Motor neuron (in vitro differentiated cells): ENCODE measurements at regions not wholly inside any gene's neighbourhood (a gene's known extent, or its start where the extent isn't known, plus 50 kb on each side); places are given as distances from the start of the nearest gene placed in this dataset.
"Not testable (repeated sequence)": the region's sequence is repeated elsewhere in the genome, so short reads cannot be mapped to it uniquely, and the experiment has no call there.

ENCODE experiments used
- ATAC-seq, 8 experiments: fragments of 200-7000 bp; cut with Tn5 transposase; replicated peaks in 6 of 8; 2 replicates each; pipeline ENCODE4 v1.8.0; 2021; ENCODE audit warnings: mild to moderate bottlenecking in 8 of 8, moderate library complexity in 8 of 8
- H3K27ac ChIP-seq, 2 donors: fragments of 250-450 bp; sonication (Bioruptor Pico); 2 replicates each; pipeline ENCODE4 v1.9.0; 2021; ENCODE audit warnings: antibody characterized with exemption in 2 of 2, mild to moderate bottlenecking in 2 of 2, moderate library complexity in 1 of 2
- H3K4me1 ChIP-seq, 2 donors: fragments of 250-450 bp; sonication (Bioruptor Pico); replicated peaks in 1 of 2; 2 replicates each; pipeline ENCODE4 v1.6.1; 2021; ENCODE audit warnings: antibody characterized with exemption in 2 of 2, mild to moderate bottlenecking in 2 of 2, moderate library complexity in 1 of 2
- H3K4me3 ChIP-seq, 5 donors: fragments of 250-450 bp; sonication (Bioruptor Pico); 2 replicates each; pipeline ENCODE4 v1.9.0; 2021; ENCODE audit warnings: antibody characterized with exemption in 5 of 5, mild to moderate bottlenecking in 5 of 5, moderate library complexity in 4 of 5
- WGBS, 10 experiments: fragments of 450-650 bp; shearing (Covaris generic); methylation state at CpG; one replicate each; pipeline ENCODE4 v1.0.0; 2022; 5-methylcytosine and 5-hydroxymethylcytosine counted together
- in situ Hi-C, 9 experiments: fragments of 400-800 bp; cut with MboI; loops; one replicate each; pipeline ENCODE4 v1.15.0; 2021; ENCODE audit warnings: low sequenced_read_pairs in 9 of 9, low pct_unique_long_range_greater_than_20kb in 2 of 9; ENCODE audit not compliant: unreplicated experiment in 9 of 9

DNA sequence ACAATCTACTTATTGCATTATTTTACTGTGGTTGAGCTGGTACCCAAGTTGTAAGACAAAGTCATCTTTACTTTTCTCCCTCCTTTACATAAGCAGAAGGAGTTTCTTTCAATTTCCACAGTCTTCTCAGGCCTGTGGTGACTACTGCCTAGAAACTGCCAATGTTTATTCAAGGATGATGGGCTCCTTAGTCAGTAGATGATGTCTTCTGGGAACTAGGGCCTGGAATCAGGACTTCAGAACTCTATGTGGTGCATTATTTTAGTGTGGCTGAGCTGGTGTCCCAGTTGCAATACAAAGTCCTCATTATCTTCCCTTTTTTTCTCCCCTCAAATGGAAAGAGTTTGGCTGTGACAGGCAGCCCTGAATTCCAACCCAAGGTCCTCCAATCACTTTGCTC lies 1762.5 kb downstream of the SI start:
- no peak overlapping the region for H3K27ac ChIP-seq
- in situ Hi-C loops = no loop called here
- no peak for ATAC-seq
- H3K4me3 ChIP-seq = no peak overlapping the region
- H3K4me1 ChIP-seq = no peaks in the 10 kb centered on the region

DNA sequence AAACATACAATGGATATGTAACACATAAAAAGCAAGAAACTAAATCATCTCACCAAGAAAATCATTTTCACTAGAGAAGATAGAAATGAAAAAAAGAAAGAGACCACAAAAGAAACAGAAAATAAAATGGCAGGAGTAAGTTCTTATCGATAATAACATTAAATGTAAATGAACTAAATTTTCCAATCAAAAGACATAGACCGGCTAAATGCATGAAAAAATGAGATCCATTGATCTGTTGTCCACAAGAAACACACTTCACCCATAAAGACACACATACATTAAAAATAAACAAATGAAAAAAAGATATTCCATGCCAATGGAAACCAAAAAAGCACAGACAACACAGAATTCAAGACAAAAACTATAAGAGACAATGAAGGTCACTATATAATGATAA lies 1771.9 kb downstream of the SI start:
- in situ Hi-C loops = no loop called here
- no peak for ATAC-seq
- Histone ChIP-seq H3K4me1 (no peaks in the 10 kb centered on the region), H3K27ac (no peak overlapping the region), H3K4me3 (no peak overlapping the region)
- 0 to 100% (median 90%) methylated on average over 1 to 2 of the region's 2 CpGs; no CpG with 5 or more reads in 1 of the 10 experiments for WGBS, 10 experiments

- H3K27ac ChIP-seq = no peak overlapping the region
- in situ Hi-C loops = no loop called here
- 0 to 90% (median 65%) methylated on average over 1 to 2 of the region's 2 CpGs; no CpG with 5 or more reads in 1 of the 10 experiments for WGBS, 10 experiments
- H3K4me1 ChIP-seq = no peaks in the 10 kb centered on the region
- no peak for ATAC-seq
- no peak overlapping the region for H3K4me3 ChIP-seq
Measured at GRCh38 chr3:163273694-163274093, 1777.1 kb downstream of the OTOL1 start.

DNA sequence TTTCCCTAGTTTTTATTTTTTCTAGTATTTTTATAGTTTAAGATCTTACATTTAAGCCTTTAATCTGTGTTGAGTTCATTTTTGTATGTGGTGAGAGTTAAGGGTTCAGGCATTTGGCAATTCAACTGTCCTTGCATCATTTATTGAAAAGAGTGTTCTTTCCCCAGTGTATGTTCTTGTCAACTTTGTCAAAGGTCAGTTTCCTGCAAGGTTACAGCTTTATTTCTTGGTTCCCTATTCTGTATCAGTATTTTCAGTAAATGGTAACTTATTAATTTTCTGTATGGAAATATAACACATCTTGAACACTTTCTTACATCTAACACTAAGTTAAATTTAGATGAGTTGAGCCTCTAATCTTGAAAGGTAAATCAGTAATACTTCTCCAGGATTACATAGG lies 1770.1 kb downstream of the OTOL1 start:
- H3K27ac ChIP-seq = no peak overlapping the region
- no peak overlapping the region for H3K4me3 ChIP-seq
- in situ Hi-C loops = no loop called here
- H3K4me1 ChIP-seq = no peaks in the 10 kb centered on the region
- ATAC-seq = no peak

DNA sequence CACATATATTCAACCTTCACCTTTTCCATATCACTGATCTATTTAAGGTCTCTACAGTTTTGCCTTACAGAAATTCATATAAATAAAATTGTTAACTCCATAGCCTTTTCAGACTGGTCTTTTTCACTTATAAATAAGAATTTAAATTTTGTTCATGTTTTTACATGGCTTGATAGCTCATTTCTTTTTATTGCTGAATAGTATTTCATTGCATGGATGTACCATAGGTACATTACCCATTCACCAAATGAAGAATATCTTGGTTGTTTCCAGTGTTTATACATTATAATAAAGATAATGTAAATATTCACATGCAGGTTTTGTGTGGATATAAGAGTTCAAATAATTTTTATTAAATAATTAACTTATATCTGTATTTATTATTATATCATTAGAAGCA lies 1765.0 kb downstream of the OTOL1 start:
- H3K4me1 ChIP-seq = no peaks in the 10 kb centered on the region
- H3K4me3 ChIP-seq = no peak overlapping the region
- no peak overlapping the region for H3K27ac ChIP-seq
- no peak for ATAC-seq
- in situ Hi-C loops = no loop called here

- 0 to 92% (median 69%) methylated on average over 1 to 2 of the region's 2 CpGs for WGBS, 10 experiments
- Histone ChIP-seq H3K4me1 (no peaks in the 10 kb centered on the region), H3K27ac (no peak overlapping the region), H3K4me3 (no peak overlapping the region)
- ATAC-seq = no peak
- in situ Hi-C loops = no loop called here
Measured at GRCh38 chr3:163261056-163261455, 1764.4 kb downstream of the OTOL1 start.

- no peaks in the 10 kb centered on the region for H3K4me1 ChIP-seq
- ATAC-seq = peak in 2 of 8 experiments; percentile 19 to 47
- H3K27ac ChIP-seq = no peak overlapping the region
- 40 to 100% (median 100%) methylated on average over 1 to 2 of the region's 2 CpGs; no CpG with 5 or more reads in 7 of the 10 experiments for WGBS, 10 experiments
- in situ Hi-C loops = no loop called here
- H3K4me3 ChIP-seq = no peak overlapping the region
Measured at GRCh38 chr3:163218336-163218735, 1721.7 kb downstream of the OTOL1 start.

GRCh38 chr3:163213838-163214237 lies 1717.2 kb downstream of the OTOL1 start:
- in situ Hi-C loops = no loop called here
- Histone ChIP-seq H3K4me1 (no peaks in the 10 kb centered on the region), H3K27ac (no peak overlapping the region), H3K4me3 (no peak overlapping the region)
- 0 to 100% (median 68%) methylated on average over 1 of the region's 1 CpG for WGBS, 10 experiments
- peak in 3 of 8 experiments; percentile 29 to 67 (median 59) for ATAC-seq

DNA sequence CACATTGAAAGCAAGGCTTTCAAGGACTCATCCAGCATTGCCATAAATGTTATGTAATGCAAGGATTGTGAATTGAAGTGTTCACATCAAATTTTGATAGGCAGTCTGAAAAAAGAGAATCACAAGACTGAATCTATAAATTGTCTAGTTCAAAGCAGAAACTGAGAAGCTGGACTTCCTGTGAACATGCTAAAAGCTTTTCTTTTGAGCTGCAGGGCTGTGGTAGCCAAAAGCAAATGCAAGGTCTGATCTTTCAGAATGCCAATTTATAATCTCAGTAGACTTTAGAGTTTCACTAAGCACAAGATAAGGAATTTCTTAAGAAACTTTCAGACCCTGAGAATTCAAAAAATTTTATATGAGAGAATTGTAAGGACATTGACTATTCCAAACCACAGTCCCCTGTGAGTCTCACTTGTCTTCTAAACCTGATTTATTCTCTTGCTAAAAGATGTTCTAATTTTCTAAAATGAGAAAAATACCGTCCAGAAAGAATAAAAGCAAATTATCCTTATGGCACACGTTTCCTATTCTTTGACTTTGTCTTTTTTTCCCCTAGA lies 1700.3 kb downstream of the OTOL1 start:
- 0 to 68% (median 38%) methylated on average over 2 of the region's 2 CpGs; no CpG with 5 or more reads in 1 of the 10 experiments for WGBS, 10 experiments
- no peak for ATAC-seq
- H3K4me1 ChIP-seq = no peaks in the 10 kb centered on the region
- H3K4me3 ChIP-seq = no peak overlapping the region
- no peak overlapping the region for H3K27ac ChIP-seq
- in situ Hi-C loops = no loop called here

- 0 to 100% (median 43%) methylated on average over 1 to 2 of the region's 2 CpGs for WGBS, 10 experiments
- in situ Hi-C loops = no loop called here
- H3K27ac ChIP-seq = no peak overlapping the region
- H3K4me3 ChIP-seq = no peak overlapping the region
- no peak for ATAC-seq
- H3K4me1 ChIP-seq = no peaks in the 10 kb centered on the region
Measured at GRCh38 chr3:163196245-163196644, 1699.6 kb downstream of the OTOL1 start.

DNA sequence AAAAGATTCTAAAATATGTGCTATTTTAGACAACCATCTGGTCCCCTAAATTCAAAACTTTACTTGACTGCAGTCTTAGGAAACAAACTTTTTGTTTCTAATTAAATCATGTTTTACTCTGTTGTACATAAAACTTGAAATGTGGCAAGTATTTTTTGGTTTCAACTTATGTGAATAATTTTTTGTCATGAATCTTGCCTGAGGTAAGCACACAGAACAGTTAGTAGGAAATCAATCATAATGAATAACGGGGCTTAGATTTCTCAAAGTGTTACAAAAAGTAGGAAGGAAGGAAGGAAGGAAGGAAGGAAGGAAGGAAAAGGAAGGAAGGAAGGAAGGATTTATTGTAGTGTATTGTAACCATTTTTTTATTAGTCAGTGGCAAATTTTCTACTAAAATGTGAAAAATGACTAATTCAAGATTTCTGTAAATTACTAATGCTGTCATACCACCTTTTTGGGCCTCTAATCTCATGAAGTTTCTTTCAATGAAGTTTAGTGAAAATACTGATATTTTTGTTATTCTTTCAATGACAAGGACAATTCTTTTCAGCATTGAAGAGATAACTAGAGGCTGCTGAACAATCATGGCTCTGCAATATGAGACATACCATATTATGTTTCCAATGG lies 1689.2 kb downstream of the OTOL1 start:
- in situ Hi-C loops = no loop called here
- H3K27ac ChIP-seq = no peak overlapping the region
- H3K4me3 ChIP-seq = no peak overlapping the region
- H3K4me1 ChIP-seq = no peaks in the 10 kb centered on the region
- 0 to 100% (median 83%) methylated on average over 1 of the region's 1 CpG; no CpG with 5 or more reads in 3 of the 10 experiments for WGBS, 10 experiments
- ATAC-seq = no peak

GRCh38 chr3:163175970-163176369 lies 1679.4 kb downstream of the OTOL1 start:
- in situ Hi-C loops = no loop called here
- no peak overlapping the region for H3K27ac ChIP-seq
- WGBS, 10 experiments = 0 to 100% (median 25%) methylated on average over 1 to 2 of the region's 2 CpGs; no CpG with 5 or more reads in 1 of the 10 experiments
- H3K4me3 ChIP-seq = no peak overlapping the region
- H3K4me1 ChIP-seq = no peaks in the 10 kb centered on the region
- ATAC-seq = no peak

GRCh38 chr3:163172513-163172912 lies 1675.9 kb downstream of the OTOL1 start:
- 0 to 88% (median 50%) methylated on average over 1 to 3 of the region's 3 CpGs for WGBS, 10 experiments
- in situ Hi-C loops, H3K27ac ChIP-seq, ATAC-seq, H3K4me3 ChIP-seq, H3K4me1 ChIP-seq: not testable (repeated sequence)

GRCh38 chr3:163166197-163166596 lies 1669.6 kb downstream of the OTOL1 start:
- no peak for ATAC-seq
- no peak overlapping the region for H3K27ac ChIP-seq
- no peak overlapping the region for H3K4me3 ChIP-seq
- H3K4me1 ChIP-seq = no peaks in the 10 kb centered on the region
- 0 to 89% (median 75%) methylated on average over 1 of the region's 1 CpG for WGBS, 10 experiments
- in situ Hi-C loops = no loop called here
